Cardiac fibroblast (primary cell): ENCODE measurements at regions not wholly inside any gene's neighbourhood (a gene's known extent, or its start where the extent isn't known, plus 50 kb on each side); places are given as distances from the start of the nearest gene placed in this dataset.

Experiments
- DNase-seq, 2 donors: peaks; one replicate each; pipeline versions ENCODE4 v3.0.0 to v3.0.0-alpha.2; 2010; ENCODE audit warnings: low read depth in 2 of 2
- H3K4me3 ChIP-seq, 2 donors: replicated peaks in 1 of 2; 1 replicate in 1 of 2; 2 replicates in 1 of 2; pipeline ENCODE4 v1.5.1; 2011; ENCODE audit warnings: low read depth in 2 of 2, low read length in 2 of 2, mild to moderate bottlenecking in 2 of 2, moderate library complexity in 1 of 2
- CTCF ChIP-seq: IDR thresholded peaks from one replicate; pipeline ENCODE4 v1.5.1; 2011; ENCODE audit warnings: low read depth, mild to moderate bottlenecking, low read length, inconsistent platforms

- DNase-seq = no peak
- no peak for TF ChIP-seq CTCF
Measured at GRCh38 chr5:26791433-26791832, 247.0 kb downstream of the CDH9 start.

GRCh38 chr5:26791021-26791420 is 247.4 kb downstream of the CDH9 start:
- H3K4me3 ChIP-seq = no peak overlapping the region
- TF ChIP-seq CTCF = no peak
- no peak for DNase-seq

More at GRCh38 chr5:26791433-26791832, 247.0 kb downstream of the CDH9 start:
- H3K4me3 ChIP-seq = no peak overlapping the region

GRCh38 chr5:26763215-26763614 is 275.2 kb downstream of the CDH9 start:
- TF ChIP-seq CTCF = no peak
- no peak for DNase-seq
- H3K4me3 ChIP-seq = no peak overlapping the region

- DNase-seq = no peak
- H3K4me3 ChIP-seq = no peak overlapping the region
- TF ChIP-seq CTCF = no peak
Measured at GRCh38 chr5:26761446-26761845, 276.9 kb downstream of the CDH9 start.

- no peak for TF ChIP-seq CTCF
- no peak overlapping the region for H3K4me3 ChIP-seq
- DNase-seq = no peak
Measured at GRCh38 chr5:26761045-26761444, 277.3 kb downstream of the CDH9 start.

GRCh38 chr5:26757941-26758340 is 280.4 kb downstream of the CDH9 start:
- no peak for TF ChIP-seq CTCF

GRCh38 chr5:26749829-26750228 is 288.6 kb downstream of the CDH9 start:
- TF ChIP-seq CTCF = no peak
- DNase-seq = no peak
- no peak overlapping the region for H3K4me3 ChIP-seq

More at GRCh38 chr5:26757941-26758340, 280.4 kb downstream of the CDH9 start:
- DNase-seq = no peak
- no peak overlapping the region for H3K4me3 ChIP-seq
